ENCODE measurements at regions not wholly inside any gene's neighbourhood (a gene's known extent, or its start where the extent isn't known, plus 50 kb on each side); places are given as distances from the start of the nearest gene placed in this dataset.

DNA sequence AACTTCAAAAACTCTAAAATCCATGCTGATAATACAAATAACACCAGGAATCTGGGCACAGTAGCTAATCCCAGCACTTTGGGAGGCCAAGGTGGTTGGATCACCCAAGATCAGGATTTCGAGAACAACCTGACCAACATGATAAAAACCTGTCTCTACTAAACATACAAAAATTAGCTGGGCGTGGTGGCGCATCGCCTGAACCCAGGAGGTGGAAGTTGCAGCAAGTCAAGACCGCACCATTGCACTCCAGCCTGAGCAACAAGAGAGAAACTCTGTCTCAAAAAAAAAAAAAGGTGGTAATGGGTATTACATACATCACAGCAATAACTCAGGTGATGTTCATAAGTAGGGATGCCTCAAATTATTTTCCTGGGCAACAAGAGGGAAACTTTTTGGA, 315.0 kb upstream of the MEOX2 start:
- DNase-seq (ENCODE audit: low spot score): no peak

DNA sequence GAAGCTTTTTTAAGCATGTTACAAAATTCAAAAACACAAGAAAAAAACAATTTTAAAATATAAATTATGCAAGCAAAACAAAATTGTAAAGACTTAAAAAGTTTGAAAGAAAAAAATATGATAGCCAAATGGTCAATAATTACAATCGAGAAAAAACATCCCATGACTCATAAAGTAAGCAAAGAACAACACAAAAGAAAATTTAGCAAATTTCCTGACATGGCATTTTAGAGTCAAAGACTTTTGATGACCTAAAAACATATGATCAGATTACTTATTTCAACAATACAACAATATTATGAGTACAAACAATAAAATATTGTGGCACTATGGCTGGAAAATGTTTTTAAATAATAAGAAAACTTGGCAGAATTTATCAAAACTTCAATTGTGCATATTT, 312.1 kb upstream of the MEOX2 start:
- DNase-seq (ENCODE audit: low spot score): no peak

DNA sequence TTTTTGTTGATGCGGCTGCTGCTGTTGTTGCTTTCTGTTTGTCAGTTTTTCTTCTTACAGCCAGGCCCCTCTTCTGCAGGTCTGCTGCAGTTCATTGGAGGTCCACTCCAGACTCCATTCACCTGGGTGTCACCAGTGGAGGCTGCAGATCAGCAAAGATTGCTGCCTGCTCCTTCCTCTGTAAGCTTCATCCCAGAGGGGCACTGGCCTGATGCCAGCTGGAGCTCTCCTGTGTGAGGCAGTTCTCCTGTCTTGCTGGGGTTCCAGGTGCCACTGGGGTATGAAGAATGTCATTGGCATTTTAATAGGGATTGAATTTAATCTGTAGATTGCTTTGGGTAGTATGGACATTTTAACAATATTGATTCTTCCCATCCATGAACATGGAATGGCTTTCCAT, 308.5 kb upstream of the MEOX2 start:
- DNase-seq (ENCODE audit: low spot score): no peak

DNA sequence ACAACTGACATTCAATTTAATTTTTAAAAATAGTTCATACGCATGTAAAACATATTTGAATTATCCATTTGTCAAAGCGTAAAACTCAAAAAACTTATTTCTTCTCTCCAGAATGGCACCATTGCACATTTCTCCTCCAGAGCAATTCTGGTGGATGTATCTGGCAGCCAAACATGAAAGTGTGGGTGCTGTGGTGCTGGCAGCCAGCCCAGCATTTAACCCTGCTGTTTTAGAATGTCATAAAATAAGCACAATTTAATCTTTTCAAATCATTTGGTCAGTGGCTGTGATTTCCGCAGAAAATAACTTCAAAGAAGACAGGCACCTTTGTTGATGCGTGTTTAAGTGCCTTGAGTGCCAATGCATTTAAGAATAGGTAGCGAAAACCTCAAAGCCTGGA, 302.7 kb upstream of the MEOX2 start:
- no peak for DNase-seq (ENCODE audit: low spot score)

DNA sequence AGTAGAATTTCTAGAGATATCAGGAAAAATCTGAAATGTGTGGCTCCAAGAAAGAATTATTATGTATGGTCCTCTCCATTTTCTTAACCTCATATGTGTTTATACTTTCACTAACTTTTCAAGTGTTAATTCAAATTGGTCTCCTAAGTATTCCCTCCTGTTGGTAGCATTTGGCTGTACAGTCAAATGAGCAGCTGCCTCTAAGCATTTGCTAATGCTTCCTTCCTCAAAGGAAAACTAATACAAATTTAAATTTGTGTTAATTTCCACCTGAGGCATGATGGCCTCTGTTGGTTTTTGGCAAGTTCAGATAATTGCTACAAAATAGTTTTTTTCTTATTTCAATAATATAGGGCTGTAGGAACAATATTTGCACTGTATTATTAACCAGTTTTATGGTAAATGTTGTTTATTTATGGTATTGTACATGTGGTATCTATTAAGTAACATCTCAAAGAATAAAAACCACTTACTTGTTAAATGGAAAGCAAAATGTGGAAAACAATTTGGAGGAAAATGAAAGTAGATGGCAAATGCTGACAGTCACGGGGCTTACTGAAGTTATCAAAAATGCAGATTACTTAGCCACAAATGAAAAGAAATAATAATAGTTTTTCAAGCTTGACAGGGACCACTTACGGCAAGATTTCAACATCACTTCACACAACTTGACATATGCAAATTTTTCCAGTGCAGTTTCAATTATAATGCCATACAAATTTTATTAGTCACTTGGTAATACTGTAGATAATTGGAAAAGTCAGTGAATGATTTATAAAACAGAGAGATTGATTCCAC, 299.3 kb upstream of the MEOX2 start:
- no peak for DNase-seq (ENCODE audit: low spot score)

DNA sequence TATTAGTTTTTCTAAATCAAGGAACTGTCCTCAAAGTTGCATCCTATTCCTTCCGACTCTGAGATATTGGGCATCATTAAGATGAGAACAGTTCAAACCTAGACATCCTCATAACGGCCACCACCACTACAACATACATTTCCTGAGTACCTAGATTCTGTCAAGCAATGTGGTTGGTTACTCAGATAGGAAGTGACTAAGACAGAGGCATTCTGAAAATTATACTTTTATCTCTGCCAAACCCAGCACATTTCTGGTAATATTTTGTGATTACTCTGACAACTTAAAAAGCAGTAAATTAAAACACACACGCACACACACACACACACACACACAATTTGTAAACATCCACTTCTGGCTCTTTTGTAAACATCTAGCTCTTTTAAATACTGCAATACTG, 291.2 kb upstream of the MEOX2 start:
- no peak for DNase-seq (ENCODE audit: low spot score)

DNA sequence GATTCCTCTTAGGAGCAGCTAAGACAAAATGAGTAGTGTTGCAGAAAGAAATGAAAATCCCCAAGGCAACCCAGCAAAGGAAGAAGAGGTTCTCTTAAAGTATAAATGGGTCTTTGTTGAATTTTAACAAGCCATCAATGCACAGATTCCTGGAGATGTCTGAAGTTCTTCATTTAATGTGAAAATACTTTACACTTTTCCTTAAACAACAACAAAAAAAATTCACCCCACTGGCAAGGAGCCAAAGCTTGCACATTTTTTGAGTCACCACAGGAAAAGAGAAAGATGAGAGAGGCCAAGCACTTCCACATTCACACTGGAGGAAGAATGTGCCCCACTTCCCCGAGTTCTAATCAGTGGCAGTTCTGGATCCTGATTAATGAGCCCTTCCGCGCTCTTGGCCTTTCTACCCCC, 286.4 kb upstream of the MEOX2 start:
- no peak for DNase-seq (ENCODE audit: low spot score)

DNA sequence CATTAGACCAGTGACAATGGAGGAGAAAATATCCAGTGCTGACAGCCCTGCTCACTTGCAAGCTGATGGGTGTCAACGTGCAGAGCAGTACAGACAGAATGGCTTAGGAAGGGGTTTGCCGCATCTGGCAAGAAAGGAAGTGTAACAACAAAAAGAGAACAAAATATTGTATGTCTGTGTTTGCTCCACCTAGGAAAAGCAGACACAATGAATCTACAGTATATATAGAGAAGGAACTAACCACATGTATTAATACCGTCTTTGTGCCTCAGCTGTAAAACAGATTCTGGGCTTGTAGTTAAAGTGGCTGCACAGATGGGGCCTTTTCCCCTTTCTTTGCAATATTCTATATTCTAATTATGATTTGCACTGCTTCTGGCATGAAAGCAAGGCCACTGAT, 281.1 kb upstream of the MEOX2 start:
- no peak for DNase-seq (ENCODE audit: low spot score)

DNA sequence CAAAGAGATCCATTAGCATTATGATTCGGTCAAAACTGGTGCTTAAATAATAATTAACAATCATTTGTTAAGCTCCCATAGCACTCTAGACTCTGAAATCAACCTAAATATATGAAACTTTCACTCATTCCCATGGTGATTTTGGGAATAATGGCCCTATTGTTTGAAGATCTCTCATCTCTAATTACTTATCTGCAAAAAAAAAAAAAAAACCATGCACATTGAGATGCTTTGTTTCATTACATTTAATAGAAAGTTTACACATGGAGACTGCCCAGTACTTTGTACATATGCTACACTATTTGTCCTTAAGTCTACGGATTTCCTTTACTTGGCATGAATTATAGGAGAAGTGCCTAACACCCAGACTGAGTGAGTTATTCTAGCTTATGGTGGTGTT, 280.6 kb upstream of the MEOX2 start:
- no peak for DNase-seq (ENCODE audit: low spot score)

DNA sequence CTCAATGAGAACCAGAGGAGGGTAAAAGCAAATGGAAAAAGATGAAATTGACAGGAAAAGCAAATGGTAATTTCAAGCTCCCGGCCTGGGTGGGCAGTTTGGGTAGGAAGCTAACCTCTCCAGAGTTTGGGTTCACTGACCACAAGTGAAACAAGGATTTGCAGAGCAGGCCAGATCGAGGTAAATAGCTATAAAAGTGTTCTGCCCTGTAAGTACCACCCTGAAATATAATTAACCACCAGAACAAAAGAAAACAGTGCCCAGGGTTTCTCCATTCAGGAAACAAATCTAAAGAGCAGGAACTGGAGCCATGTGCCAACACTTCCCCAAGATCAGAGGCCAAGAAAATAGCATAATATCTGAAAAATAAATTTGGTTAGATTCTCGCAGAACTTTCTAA, 276.7 kb upstream of the MEOX2 start:
- DNase-seq (ENCODE audit: low spot score): no peak

DNA sequence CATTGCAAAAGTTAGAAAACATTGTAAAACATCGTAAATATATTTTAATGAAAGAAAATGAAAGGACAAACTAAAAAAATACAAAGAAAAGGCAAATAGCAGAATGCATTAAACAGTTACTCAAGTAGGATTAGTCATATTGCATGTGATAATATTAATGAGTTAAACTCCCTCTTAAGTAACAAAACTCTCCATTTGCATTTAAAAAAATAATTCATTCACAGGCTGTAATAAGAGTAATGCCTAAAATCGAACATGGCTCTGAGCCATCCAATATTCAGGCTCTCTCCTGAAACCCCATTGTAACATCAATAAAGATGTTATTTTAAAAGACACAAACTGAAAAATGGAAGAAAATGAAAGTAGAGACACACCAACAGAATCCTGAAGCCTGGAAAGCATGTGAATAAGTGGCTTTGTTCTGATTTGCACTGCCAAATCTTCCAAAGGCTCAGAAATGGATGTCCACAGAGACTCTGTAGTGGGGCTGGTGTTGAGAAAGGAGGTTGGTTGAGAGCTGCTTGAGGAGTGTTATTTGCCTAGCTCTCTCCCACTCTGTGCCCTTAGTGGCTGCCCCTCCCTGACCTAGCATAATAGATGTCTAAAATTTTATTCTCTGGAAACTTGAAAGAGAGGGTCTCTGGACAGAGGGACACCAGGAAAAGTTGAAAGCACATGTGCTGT, 268.3 kb upstream of the MEOX2 start:
- no peak for DNase-seq (ENCODE audit: low spot score)

DNA sequence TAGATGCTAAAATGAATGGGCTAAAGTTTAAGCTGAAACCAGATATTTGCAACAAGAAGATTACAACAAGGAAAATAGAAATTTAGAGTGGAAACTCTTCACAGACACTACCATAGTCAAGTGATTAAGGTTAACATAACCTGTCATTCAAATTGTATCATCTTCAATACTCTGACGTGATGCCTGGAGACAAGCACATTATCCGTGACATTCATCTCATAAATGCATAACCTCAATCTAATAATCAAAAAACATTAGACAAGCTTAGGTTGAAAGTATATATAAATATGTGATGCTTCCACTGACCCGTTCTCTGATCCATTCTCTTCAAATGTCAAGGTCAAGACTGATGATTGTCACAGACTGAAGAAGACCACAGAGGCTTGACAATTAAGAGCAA, 263.8 kb upstream of the MEOX2 start:
- no peak for DNase-seq (ENCODE audit: low spot score)

DNA sequence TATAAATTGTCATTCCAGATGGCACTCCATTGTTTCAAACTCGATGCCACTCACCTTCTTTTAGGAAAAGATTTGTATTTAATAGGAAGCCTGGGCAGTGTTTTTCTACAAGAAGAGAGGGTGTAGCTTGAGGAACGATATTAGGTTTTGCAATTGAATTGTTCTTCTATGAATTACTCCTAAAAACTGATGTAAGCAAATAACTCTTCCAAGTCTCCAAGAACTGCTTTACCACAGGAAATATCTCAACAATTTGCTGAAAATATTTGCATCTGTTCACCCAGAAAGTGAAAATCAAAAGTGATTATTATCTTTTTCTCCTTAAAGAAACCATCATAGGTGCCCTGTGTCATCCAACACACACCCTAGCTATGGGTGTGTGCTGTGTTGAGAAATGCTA, 261.3 kb upstream of the MEOX2 start:
- DNase-seq (ENCODE audit: low spot score): no peak

DNA sequence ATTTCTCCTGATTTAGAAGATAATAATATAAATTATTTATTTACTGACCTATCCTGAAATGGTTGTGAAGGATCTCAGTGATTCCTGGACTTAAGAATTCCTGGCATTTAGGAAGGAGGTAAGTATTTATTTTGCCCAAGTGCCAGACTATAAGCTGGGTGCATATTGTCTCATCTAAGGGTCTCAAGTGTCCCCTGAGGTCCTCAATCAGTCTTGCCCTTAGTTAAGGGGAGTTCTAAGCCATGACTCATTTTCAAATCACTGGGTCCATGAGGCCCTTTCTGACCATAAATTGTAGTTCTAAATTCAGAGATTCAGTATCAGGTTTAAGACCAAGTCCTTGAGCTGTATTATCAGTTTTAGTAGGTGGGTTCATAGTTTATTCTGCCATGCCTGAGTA, 251.6 kb upstream of the MEOX2 start:
- DNase-seq (ENCODE audit: low spot score): no peak

DNA sequence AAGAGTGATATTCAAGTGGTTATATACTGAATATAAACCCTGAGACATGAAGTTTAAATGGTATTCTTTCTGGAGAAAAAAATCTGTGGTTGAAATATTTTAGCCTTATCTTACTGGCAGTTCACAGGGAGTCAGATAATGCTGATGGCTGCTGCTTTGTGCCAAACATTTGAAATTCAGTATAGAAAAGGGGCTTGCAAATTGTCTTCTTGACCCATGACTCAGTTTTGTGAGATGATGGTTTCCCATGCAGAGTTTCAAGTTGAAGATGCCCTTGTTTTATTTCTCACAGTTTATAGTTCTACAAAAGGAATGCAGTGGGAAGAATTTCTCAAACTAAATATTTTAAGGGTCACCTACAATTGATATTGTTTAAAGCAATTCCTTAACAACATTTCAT, 251.1 kb upstream of the MEOX2 start:
- no peak for DNase-seq (ENCODE audit: low spot score)

DNA sequence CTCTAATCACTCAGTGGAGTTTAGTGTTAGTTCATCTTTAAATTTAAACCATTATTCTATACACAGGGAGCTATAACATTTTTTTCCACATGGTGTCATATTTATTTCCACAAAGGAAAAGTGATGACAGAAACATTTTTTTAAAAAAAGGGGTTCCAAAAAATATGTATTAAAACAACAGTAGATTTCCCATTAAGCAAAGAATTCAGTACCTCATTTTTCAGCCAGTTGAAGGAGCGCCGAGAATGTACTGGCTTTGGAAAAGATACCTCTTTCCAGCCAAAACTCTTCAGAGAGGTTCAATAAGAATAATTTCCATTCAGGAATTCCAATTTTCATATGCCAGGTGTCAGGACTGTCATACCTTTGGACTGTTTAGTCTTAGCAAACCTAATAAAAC, 250.5 kb upstream of the MEOX2 start:
- DNase-seq (ENCODE audit: low spot score): no peak

DNA sequence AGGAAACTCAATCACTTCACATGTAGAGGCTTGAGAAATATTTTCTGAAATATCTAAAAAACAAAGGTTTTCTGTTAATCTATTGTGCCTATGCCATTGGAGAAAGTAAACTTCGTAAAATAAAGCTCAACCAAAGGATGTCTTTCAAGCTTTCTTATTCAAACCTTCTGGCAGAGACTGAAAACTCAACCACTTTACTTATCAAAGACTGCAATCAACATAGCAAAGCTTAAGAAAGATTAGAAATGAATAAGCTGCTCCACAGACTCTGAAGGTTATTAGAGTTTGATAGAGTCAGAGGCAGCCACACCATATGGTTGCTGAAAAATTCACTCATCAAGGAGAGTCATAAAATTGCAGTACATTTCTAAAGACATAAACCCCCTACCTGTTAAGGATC, 245.8 kb upstream of the MEOX2 start:
- DNase-seq (ENCODE audit: low spot score): no peak

DNA sequence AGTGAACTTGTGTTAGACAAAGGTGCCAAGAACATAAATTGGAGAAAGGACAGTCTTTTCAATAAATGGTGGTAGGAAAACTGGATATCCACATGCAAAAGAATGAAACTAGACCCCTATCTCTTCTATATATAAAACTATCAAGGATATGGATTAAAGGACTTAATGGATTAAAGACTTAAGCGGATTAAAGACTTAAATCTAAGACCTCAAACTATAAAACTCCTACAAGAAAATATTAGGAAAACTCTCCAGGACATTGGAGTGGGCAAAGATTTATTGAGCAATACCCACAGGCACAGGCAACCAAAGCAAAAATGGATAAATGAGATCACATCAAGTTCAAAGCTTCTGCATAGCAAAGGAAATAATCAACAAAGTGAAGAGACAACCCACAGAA, 242.9 kb upstream of the MEOX2 start:
- no peak for DNase-seq (ENCODE audit: low spot score)

DNA sequence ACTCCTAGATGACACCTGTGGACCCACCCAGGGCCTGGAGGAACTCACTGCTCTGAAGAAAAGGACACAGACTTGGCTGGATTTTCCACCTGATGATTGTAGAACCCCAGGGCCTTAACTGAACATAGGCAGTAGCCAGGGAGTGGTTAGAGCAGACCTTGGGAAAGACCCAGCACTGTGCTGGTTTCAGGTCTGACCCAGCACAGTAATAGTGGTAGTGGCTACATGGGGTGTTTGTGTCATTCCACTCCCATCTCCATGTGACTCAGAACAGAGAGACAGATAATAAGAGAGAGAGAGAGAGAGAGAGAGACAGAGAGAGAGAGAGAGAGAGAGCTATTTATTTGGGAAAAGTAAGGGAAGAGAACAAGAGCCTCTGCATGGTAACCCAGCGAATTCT, 239.1 kb upstream of the MEOX2 start:
- DNase-seq (ENCODE audit: low spot score): no peak

DNA sequence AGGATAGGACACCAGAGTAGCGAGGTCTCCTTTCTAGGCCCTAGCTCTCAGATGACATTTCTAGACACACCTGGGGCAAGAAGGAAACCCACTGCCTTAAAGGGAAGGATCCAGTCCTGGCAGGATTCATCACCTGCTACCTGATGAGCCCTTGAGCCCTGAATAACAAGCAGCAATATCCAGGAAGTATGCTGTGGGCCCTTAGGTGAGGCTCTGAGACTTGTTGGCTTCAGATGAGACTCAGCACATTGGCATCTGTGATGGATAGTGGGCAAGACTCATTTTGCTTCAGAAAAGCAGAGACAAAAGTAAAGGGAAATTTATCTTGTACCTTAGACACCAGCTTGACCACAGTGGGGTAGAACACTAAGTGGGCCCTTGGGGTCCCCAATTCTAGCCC, 238.4 kb upstream of the MEOX2 start:
- DNase-seq (ENCODE audit: low spot score): no peak

DNA sequence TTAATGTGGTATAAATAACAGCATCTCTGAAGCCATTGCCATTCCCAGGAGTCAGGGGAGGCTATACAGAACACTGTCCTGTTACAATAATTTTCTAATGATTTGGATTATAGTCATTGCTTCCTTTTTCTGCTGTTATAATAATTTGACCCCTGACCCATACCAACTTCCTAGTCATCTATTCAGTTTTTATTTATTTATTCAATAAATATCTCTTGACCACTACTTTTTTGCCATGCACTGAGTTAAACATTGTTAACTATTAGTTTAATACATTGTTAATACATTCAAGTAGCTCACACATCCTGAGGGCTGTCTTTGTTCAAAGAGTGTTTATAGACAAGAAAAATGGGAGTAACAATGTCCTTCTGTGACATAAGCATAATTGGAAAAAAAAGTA, 235.5 kb upstream of the MEOX2 start:
- DNase-seq (ENCODE audit: low spot score): no peak

DNA sequence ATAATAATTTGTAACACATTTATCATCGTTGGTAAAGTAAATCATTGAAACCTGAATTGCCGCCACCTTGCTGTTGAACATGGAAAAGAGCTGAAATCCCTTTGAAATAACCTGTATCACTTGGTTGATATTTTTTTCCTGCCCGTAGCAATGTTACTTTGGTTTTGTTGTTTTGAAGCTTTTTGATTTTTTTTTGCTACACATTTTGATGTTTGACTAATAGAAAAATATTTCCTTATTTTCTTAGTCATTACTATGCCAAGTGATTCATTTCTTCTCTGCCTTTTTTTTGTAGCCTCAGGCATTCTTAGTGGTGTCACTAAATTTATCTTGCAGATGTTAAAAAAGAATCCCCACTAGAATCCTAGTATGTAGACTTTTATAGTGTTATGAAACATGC, 235.1 kb upstream of the MEOX2 start:
- DNase-seq (ENCODE audit: low spot score): no peak

DNA sequence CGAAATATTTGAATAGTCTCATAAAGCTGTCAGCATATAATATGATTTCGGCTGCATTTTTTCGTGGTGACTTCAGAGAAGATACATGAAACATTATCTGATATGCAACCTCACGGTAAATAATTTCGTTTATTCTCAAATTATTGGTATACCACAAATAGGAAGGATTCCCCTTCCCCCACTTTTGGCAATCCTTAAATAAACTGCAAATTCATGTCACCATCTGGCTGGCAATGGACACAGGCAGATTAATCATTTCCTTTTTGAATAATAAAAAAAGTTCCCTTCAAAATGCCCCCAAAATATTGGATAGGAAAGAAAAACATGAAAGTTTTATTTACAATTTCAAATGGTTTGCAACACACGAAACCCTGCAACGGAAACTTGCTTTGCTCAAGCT, 234.5 kb upstream of the MEOX2 start:
- no peak for DNase-seq (ENCODE audit: low spot score)

Data from SW480 (cell line).